ENCODE measurements at regions not wholly inside any gene's neighbourhood (a gene's known extent, or its start where the extent isn't known, plus 50 kb on each side); places are given as distances from the start of the nearest gene placed in this dataset.

DNA sequence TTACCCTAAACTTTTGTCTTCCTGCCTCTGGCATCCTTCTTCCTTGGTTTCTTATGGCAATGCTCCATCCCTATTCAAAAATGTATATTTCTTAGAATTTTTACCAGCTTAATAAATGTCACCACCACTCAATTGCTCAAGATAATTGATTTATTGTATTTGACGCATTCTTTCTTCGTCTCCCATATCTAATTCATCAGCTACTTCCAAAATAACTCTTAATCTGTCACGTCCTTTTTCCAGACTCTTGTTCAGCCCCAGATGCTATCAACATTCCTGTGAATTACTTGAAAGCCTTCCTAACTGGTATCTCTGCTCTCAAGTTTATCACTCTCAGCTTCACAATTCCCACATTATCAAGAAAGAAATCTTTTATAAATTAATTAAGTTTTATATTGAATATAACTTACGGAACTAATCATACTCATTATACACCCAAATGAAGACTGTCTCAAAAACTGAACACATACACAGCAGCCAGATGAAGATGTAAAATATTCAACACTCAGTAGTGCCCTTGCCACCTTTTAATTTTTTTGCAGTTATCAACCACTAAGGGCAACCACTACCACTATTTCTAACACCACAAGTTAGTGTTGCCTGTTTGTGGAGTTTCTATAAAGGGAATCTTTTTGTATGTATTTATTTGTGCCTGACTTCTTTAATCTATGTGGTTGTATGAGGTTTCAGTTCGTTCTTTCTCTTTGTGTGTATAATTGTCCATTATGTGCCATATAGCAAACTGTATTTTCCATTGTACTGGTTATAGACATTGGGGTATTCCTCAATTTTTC lies 2295.4 kb downstream of the PCDH9 start:
- TF ChIP-seq, protein P1, sequence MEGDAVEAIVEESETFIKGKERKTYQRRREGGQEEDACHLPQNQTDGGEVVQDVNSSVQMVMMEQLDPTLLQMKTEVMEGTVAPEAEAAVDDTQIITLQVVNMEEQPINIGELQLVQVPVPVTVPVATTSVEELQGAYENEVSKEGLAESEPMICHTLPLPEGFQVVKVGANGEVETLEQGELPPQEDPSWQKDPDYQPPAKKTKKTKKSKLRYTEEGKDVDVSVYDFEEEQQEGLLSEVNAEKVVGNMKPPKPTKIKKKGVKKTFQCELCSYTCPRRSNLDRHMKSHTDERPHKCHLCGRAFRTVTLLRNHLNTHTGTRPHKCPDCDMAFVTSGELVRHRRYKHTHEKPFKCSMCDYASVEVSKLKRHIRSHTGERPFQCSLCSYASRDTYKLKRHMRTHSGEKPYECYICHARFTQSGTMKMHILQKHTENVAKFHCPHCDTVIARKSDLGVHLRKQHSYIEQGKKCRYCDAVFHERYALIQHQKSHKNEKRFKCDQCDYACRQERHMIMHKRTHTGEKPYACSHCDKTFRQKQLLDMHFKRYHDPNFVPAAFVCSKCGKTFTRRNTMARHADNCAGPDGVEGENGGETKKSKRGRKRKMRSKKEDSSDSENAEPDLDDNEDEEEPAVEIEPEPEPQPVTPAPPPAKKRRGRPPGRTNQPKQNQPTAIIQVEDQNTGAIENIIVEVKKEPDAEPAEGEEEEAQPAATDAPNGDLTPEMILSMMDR (IDR thresholded peaks at IDR 0.05; ENCODE audit: low read length), result no peak
- TF ChIP-seq EZH2 (optimal IDR thresholded peaks at IDR 0.05; ENCODE audit: low read depth, low read length) (no peak), EZH2phosphoT487 (IDR thresholded peaks at IDR 0.05; ENCODE audit: low read length) (no peak)

Measured in MM.1S (cell line).